Stimulated activated CD8-positive, alpha-beta memory T cell treated with anti-CD3 and anti-CD28 coated beads, Interleukin-2, amount 100 ng/mL, for 48 hours (primary cell): ENCODE measurements at regions not wholly inside any gene's neighbourhood (a gene's known extent, or its start where the extent isn't known, plus 50 kb on each side); places are given as distances from the start of the nearest gene placed in this dataset.

ENCODE experiments used
- DNase-seq, 2 donors: peaks; one replicate each; pipeline ENCODE4 v3.0.0-alpha.2; 2020; ENCODE audit warnings: low read depth in 2 of 2

DNA sequence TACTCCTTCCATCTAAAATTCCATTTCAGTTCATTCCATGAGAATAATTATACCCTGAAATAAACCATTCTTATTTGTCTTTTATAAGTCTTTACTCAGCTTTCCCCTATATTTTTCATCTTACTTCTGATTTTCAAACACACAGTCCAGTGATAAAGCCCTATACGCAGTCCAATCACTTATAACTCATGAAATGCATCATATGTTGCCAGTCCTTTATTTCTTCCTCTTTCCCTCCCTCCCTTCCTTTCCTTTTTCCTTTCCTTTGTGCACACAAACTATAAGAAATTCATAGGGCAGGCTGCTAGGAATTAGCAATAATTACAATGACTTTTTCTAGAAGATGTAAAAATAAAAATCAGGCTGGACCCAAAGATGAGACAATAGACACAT, 58.8 kb upstream of the RPS23 start:
- DNase-seq: no peak

DNA sequence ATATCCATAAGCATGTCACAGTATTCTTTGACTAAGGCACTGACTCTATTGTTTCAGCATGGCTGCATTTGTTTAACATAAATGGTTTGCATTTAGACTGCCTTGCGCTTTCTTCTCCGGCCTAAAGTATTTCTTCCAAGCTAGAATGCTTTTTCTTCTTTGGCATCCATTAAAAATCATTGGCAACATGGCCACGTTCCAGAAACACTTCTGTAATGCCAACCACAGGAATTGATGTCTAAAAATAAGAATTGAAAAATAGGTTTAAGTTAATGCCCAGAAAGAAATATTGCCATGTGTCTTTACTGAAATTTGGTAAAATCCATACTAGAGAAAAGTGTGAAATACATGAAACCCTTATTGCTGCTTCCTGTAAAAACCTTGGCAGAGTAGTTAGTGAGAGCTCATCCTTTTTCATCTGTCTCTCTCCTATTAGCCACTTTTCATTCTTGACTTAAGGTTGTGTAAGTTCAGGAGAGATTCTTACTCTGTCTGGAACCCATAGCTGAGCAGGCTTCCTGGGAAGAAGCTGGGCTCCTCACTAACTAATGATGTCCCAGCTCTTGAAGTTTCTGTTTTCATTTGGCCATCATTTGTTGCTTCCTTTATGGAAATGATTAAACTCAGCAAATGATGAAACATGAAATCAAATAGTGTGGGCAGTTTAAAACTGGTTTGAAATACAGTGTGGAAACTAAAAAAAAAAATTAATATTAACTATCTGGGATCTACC, 58.2 kb upstream of the RPS23 start:
- no peak for DNase-seq

DNA sequence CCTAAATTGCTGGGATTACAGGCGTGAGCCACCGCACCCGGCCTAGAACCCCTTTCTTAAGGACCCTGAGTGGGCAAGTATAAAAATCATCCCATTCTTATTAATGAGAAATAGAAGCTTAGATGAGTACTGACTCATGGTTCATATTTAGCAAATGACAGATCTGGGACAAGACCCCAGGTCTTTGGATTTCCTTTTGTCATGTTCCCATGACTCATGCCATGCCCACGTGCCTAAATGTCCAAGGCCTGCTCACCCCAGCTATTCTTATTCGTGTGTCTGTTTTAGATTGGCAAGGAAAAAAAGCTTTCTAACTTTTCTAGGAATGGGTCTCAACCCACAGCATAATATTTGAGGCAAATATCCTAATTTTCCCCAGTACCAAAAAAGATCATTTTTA, 57.7 kb upstream of the RPS23 start:
- no peak for DNase-seq

DNA sequence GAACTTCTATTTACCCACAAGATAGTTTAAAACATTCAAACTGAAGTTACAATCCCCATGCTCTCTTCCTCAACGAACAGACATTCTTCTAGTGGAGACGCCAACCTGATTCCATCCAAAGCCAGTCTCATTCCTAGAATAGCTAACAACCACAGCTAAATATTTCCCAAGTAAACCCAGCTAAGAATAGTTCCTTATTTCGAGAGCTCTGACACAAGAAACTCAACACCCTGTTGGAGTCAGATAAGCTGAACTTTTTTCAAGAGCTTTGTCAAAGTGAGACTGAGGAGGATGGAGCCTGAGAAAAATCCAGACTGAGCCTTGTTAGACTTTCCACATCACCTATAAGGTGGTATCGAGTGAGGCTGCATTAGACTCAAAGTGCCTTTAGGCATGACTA, 56.7 kb upstream of the RPS23 start:
- no peak for DNase-seq

DNA sequence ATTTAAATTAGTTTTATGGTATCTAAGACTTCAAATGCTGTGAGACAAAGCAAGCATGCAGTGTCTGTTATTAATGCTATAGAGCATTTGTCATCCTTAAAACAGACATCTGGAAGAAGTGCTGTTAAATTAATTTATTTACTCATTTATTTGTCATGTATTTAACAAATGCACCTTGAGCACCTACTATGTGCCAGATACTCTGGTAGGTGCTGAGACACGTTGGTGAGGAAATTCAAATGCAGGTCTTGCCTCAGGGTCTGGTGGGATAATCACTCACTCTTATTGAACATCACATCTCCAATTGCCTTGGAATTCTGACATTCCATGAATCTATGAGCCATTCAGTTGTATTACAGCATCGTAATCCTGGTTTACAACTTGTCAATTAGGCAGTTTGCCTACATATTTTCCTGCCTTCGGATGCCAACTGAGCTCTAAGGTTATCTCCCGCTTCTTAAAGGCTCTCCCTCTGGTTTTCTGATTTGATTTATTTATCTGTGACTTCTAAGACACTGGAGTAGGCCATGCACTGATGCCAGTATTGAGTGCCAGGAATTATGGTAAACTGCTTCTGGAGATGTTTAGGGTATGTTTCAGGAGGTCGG, 56.0 kb upstream of the RPS23 start:
- no peak for DNase-seq

DNA sequence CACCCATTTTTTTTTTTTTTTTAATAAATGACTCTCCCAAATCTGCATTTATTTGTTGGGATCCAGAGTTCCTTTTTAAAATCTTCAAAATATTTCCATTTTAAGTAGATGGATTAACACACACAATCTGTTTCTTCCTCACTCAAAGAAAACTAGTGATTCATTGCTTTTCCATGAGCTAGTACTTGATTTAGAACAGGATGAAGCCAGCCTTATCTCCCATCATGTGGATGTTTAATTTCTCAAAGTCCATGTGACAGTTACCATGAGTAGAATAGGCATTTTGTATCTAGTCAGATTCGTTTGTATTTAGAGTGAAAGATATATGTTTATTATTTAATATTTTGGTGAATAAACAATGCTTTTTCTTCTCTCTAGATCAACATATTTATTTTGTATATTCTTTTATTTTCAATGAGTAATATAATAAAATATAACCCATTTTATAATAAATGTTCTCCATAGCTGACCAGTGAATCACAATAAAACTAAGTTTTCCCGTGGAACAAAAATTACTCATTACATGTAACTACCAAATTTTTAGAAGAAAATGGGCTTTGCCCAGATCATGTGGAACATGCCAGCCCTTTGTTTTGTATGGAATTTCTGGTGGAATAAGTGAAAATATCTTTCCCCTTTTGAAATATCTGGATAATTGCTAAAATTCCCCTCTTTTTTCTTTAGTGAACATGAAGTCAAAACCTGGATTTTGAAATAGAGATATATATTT, 54.9 kb upstream of the RPS23 start:
- DNase-seq: no peak

DNA sequence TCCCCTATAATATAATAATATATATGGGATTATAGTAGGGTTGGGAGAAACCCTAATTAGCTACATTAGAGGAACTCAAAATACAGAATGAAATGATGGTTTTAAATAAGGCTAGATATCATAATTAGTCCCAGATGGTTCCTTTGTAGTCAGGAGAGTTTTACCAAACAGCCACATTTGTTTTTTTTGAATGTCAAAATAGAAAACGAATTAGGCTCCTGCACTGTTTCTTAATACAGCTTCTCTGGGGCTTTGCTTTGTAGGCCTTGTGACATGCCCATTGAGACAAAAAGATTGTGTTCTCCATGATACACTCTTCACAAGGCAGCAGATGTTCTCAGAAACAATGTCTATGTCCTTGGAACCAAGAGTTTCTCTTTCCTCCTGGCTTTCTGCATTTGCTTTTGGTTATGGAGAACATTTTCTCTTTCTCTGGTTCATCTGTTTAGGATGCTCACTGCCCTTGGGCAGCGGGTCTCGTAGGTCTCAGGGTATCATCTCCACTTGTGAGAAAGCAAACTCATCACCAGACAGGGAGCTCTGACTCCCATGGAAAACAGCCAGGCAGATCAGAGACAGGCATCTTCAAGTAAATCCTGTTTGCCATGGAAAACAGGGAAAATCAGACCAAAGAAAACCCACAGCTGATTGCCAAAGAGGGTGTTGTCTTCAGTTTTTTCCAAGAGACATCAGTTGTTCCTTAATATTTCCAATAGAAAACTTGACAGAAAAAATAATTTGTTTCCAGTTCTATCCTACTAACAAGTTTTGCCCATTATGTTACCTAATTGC, 54.1 kb upstream of the RPS23 start:
- no peak for DNase-seq

DNA sequence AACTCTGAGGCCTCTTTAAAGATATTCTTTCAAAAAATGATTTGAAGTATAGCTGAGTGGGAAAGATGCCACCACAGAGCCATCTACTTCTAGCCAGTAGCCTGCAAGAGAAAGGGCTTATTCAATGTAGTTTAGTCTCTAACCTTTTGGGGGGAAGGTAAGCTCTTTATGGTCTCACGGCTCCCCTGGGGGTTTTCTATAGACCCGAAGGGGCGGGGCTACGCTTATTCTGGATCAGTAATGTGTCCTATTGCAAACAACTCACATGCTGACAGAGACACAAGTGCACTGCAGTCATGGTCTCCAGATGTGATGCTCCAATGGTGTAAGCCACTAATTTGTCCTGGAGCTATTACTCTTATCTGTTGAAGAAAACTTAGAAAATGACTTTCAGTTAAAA, 53.4 kb upstream of the RPS23 start:
- no peak for DNase-seq

DNA sequence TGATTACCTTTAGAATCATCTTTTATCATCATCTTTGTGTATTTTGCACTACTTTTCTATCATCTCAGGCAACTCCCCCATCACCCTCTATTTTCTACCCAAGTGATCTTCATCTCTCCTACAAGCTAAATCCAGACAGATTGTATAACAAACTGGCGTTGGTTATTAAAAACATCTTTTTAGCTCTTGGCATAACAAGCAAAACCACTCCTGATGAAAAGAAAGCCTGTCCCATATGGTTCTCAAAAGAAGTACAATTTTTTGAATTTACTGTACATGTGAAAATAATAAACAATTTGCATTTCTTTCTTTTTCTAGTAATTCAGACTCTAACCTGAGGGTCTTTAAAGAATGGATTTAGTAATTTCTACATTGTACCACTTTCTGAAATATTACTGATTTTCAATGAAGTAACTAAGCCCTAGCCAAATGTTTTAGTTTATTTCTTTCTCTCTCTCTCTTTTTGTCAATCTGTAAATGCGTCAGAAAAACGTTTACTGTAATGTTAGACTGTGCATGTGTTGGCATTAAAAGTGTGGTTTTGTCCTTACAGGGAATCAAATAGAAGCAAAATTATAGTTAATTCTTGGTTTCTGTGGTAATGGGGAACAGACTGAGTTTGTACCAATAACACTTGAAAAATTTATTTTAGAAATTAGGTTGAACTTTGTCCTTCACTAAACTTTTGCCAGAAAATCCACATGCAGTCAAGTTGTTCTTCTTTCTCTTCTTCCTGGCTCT, 52.5 kb upstream of the RPS23 start:
- no peak for DNase-seq

DNA sequence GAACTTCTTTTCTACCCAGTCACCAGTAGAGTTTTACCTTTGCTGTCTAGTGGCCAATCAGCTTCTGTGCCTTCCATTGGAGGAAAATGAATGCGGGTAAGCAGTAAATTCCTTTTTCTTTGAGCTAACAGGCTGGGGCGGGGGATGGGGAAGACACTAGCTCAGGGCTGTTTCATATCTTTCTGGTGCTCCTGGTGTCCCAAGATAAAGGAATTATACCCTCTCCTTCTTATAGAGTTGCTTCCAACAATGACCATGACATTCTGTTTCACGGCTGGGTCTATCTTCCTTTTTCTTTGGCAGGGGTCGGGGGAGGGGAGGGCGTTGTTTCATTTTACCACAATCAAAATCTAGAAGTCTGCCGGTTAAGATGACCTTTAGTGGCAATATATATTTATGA, 51.2 kb upstream of the RPS23 start:
- DNase-seq: no peak
